ENCODE measurements at regions not wholly inside any gene's neighbourhood (a gene's known extent, or its start where the extent isn't known, plus 50 kb on each side); places are given as distances from the start of the nearest gene placed in this dataset.
"Not testable (repeated sequence)": the region's sequence is repeated elsewhere in the genome, so short reads cannot be mapped to it uniquely, and the experiment has no call there.

DNA sequence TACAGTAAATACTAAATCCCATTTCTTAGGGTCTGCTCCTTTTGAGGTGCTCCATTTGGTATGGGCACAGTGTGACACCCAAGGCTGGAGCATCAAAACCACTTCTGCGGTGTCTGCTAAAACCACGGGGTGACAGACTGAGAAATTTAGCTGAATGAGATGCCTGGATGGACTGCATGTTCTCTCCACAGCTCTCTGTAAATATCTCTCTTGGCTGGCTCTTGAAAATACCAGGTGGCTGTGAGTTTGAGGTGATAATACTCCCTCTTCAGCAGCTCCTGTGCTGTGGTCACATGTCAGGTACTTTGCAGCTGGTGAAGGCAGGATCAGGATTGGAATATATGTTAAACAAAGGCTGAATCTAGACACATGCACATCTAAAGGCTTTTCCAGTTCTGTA is 93.7 kb upstream of the SIMC1 start:
- no peak for DNase-seq

DNA sequence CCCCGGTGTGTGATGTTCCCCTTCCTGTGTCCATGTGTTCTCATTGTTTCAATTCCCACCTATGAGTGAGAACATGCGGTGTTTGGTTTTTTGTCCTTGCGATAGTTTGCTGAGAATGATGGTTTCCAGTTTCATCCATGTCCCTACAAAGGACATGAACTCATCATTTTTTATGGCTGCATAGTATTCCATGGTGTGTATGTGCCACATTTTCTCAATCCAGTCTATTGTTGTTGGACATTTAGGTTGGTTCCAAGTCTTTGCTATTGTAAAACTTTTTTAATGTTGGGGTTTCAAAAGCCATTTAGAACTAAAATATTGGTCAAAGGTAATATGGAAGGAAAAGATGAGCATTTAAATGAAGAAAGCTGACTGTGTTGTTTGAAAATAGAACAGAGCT is 88.3 kb upstream of the SIMC1 start:
- not testable (repeated sequence) for DNase-seq

GRCh38 chr5:176151281-176151680 is 86.9 kb upstream of the SIMC1 start:
- no peak for DNase-seq

- DNase-seq = no peak
These were observed 85.9 kb upstream of the SIMC1 start for GRCh38 chr5:176152191-176152929.

DNA sequence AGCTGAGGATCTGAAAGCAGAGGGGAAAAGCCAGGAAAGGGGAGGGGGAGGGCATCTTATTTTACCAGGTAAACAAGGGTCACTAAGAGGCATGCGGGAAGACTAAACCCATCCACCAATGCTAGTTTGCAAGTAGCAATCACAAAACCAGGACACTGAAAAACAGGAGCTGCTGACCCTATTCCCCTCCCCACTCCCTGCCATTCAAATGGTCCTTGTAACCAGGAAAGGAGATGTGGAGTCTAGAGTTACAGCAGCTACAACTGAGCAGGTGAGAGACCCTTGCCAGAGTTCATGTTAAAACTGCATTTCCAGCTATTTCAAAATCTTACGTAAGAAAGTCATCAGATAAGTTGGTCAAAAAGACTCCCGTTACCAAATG is 85.3 kb upstream of the SIMC1 start:
- no peak for DNase-seq

GRCh38 chr5:176153741-176154140 is 84.5 kb upstream of the SIMC1 start:
- DNase-seq = no peak

DNA sequence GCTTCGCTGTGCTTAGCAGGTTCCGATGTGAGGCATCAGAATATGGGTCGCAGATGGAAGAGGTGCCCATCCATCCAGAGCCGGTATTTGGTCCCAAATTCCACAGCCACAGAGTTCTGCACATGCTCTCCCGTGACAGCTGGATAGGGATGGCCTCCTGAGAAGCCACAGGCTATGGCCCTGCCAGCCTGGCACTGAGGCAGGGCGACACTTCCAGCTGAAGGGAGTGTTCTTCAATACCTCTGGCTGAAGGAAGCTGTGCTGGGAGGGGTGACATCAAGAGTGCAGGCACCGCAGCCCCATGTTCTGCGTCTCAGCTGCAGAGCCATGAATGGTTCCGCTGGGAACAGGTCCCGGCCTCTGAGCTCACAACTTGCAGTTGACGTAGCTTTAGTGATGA is 83.4 kb upstream of the SIMC1 start:
- no peak for DNase-seq

GRCh38 chr5:176155922-176156359 is 82.3 kb upstream of the SIMC1 start:
- no peak for DNase-seq

- DNase-seq = no peak
These were observed 80.6 kb upstream of the SIMC1 start for GRCh38 chr5:176157656-176158055.

DNA sequence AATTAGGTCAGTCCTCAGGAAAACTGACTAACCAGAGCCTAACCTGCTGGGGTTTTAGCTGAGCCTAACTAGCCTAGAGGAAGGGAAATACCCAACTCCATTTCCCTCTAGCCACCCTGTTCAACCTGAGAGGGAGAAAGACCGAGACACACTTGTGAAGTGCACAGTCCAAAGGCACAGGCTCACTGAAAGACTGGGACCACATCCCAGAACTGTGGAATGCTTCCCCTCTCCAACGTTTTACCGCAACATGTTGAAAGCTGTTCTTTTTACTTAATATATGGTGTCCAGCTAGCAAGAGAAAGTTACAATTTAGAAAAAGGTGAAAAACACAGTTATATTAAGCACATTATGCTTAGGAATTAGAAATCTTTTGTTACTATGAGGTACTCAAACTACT is 76.8 kb upstream of the SIMC1 start:
- no peak for DNase-seq

- no peak for DNase-seq
These were observed 76.0 kb upstream of the SIMC1 start for GRCh38 chr5:176162198-176162597.

- no peak for DNase-seq
These were observed 75.3 kb upstream of the SIMC1 start for GRCh38 chr5:176162888-176163287.

GRCh38 chr5:176166427-176166826 is 71.8 kb upstream of the SIMC1 start:
- no peak for DNase-seq

GRCh38 chr5:176167800-176168199 is 70.4 kb upstream of the SIMC1 start:
- DNase-seq = no peak

DNA sequence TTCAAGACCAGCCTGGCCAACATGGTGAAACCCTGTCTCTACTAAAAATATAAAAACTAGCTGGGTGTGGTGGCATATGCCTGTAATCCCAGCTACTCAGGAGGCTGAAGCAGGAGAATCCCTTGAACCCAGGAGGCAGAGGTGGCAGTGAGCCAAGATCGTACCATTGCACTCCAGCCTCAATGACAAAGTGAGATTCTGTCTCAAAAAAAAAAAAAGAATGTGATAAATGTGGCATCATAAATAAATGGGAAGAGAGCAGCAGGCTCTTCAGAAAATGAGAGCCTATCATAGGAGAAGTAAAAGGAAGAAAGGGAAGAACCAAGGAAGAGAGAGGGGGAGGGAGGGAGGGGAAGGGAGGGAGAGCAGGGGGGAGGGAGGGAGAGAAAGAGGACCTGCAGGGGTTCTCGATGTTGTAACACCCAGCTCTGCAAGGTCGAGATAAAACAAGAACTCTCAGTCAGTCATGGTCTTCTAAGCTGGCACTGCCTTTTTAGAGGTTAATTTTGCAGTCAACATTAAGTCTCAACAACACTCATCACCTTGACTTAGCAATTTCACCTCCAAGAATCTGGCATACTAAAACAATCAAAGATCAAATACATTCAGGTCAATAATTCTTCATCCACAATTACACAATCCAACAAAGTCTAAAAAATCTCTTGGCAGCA is 68.7 kb upstream of the SIMC1 start:
- no peak for DNase-seq

- DNase-seq = no peak
These were observed 68.1 kb upstream of the SIMC1 start for GRCh38 chr5:176170084-176170483.

DNA sequence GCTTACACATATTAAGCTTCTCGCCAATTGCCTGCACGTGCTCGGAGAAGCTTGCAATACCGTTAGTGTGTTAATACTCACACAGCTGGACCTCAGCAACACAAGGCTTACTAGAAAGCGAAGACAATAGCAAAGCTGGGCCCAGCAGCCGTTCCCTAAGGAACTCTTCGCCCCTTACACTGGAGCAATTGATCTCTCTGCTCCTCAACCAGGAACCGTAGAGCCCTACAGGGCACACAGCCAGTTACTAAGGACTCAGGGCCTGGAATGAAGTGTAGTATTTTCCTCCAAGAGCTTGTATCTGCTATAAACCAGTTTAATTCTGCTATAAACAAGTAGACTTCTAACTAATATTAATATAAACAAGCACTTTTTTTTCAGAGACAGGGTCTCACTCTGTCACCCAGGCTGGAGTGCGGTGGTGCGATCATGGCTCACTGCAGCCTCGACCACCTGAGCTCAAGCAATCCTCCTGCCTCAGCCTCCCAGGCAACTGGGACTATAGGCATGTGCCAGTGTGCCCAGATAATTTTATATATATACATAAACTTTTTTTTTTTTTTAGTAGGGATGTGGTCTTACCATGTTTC is 67.0 kb upstream of the SIMC1 start:
- DNase-seq = no peak

GRCh38 chr5:176172246-176172645 is 66.0 kb upstream of the SIMC1 start:
- no peak for DNase-seq

GRCh38 chr5:176173647-176174046 is 64.6 kb upstream of the SIMC1 start:
- no peak for DNase-seq

- no peak for DNase-seq
These were observed 63.7 kb upstream of the SIMC1 start for GRCh38 chr5:176174345-176175025.

DNA sequence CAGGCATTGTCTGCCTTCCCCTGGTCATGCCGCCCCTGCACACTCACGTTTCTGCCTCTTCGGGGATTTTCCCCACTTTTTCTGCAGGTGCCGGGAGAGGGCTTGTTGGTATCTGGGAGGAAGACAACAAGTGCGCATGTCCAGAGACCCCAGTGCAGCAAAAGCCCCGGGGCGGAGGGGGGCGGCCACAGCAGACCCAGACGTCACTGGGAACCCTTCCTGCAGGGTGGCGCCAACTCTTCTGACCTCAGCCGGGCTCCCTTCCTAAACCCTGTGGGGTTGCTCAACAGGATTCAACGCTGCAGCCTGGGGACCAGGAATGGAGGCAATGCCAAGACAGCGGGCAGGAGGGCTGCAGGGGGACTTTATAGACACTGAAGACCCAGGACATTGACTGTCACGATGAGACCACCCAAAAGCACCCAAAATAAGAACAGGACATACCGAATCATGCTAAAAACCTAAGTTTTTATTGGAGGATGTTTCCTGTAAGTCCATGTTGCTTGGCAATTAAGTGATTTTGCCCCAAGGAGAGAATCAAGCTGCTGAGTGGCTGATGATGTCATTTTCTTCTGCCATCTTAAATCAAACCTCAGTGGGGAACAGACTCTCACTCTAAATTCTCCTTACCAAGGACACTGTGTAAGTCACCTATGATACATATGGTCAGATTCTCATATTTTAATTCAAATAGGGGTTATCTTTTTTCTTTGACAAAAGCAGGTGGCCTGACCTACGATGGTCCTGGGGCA is 62.9 kb upstream of the SIMC1 start:
- DNase-seq = no peak

DNA sequence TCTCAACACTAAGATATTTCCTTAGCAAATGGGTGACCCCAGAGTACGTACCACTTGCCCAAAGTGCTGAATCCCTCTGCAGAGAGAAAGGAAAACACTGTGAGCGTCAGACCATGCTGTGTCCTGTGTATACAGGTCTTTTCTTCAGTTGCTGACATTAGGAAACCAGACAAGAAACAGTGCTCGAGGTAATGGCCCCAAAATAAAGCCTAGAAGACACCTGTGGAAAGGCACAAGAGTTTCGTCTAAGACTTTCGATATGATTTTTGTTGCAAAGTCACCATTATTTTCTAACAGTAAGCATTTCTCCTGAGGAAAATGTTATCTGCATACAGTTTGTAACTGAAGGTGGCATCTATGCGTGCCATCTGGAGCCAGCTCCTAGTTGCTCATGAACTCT is 62.0 kb upstream of the SIMC1 start:
- no peak for DNase-seq

DNA sequence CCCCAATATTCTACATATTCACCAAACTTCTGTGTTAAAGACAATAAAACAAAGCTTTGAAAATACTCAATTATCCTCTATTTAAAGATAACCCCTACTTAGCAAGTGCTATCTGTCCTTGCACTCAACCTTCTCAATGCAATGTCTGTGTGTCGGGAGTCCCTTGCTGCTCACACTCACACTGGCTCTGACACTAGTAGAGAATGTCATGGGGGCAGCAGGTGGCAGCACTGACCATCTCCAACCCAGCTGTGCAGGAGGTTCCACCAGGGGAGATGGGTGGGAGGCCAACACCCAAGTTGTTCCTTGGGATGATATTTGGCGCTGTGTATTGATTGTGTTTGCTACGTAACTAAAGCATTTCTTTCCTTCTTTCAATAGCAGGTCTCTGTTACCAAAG is 59.4 kb upstream of the SIMC1 start:
- no peak for DNase-seq

Measured in CD4-positive, alpha-beta T cell treated with Interferon alpha-2 for 1 hour (primary cell).